Panc1 (cell line): ENCODE measurements at regions not wholly inside any gene's neighbourhood (a gene's known extent, or its start where the extent isn't known, plus 50 kb on each side); places are given as distances from the start of the nearest gene placed in this dataset.

Experiments
- CTCF ChIP-seq: fragments of 450-650 bp; IDR thresholded peaks from 2 replicates; pipeline ENCODE4 v1.5.1; 2017; ENCODE audit warnings: mild to moderate bottlenecking
- REST ChIP-seq, 2 experiments: IDR thresholded peaks; 2 replicates each; pipeline ENCODE4 v1.6.1; 2011 to 2012; ENCODE audit warnings: low read depth in 2 of 2, control low read depth in 1 of 2, low read length in 1 of 2, mild to moderate bottlenecking in 1 of 2, moderate library complexity in 1 of 2; ENCODE audit not compliant: insufficient read depth in 1 of 2

- TF ChIP-seq CTCF (no peak), REST (IDR thresholded peaks at IDR 0.05; ENCODE audit: insufficient read depth in 1 of 2, low read depth in 2 of 2, low read length in 1 of 2) (no peak)
Observed at GRCh38 chr21:36545776-36546511, 66.0 kb upstream of the CLDN14 start.
